GM18517 (cell line): ENCODE measurements at regions not wholly inside any gene's neighbourhood (a gene's known extent, or its start where the extent isn't known, plus 50 kb on each side); places are given as distances from the start of the nearest gene placed in this dataset.

ENCODE experiments used
- ATAC-seq: cut with Tn5 transposase; IDR thresholded peaks from one replicate; pipeline ENCODE4 v1.9.1; 2021; ENCODE audit warnings: mild to moderate bottlenecking, moderate library complexity; ENCODE audit not compliant: unreplicated experiment

DNA sequence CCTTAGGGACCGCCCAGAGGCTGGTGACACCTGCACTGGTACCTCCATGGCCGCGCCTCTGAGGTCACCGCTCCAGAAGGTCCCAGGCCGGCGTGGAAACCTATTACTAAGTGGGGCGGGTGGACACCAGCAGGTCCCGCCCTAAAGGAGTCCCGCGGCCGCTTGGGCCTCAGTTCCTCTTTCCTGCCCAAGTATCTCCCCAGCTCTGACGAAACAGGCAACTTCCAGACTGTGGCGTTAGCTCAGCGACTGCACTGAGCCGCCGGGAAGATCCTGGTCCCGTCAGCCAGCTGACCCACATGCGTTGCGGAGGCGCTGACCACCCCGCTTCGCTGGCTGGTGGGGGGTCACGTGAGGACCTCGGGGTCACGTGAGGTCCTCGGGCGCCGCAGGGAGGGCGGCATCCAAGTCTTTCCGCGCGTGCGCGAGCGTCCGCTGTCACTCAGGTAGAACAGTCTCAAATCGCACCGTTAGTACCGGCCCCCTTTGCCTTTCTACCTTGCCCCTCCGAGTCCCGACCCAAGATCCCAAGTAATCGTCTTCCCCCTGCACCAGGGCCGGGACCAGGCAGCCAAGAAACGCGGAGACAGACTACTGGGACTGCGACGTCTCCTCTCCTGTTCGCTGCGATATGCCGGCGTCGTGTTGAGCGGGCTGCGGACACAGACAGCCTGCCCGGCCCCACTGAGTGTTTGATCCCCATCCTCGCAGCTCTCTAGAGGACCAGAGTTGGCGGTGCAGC, 53.7 kb upstream of the KDM4C start:
- ATAC-seq, result peak; percentile 79

DNA sequence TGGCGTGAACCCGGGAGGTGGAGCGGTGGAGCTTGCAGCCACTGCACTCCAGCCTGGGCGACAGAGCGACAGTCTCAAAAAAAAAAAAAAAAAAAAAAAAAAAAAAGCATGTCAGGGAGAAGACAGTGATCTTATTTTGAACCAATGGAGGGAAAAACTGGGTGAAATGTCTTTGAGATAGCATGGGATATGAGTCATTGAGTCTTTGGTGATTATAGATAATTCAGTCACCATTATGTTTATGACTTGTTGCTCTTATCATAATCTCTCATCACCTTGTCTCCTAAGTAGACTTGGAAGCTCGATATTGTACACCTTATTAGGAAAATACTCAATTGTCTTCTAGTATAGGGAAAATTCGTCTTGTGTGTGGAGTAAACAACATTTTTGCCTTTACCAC, 55.1 kb upstream of the KDM4C start:
- no peak for ATAC-seq

DNA sequence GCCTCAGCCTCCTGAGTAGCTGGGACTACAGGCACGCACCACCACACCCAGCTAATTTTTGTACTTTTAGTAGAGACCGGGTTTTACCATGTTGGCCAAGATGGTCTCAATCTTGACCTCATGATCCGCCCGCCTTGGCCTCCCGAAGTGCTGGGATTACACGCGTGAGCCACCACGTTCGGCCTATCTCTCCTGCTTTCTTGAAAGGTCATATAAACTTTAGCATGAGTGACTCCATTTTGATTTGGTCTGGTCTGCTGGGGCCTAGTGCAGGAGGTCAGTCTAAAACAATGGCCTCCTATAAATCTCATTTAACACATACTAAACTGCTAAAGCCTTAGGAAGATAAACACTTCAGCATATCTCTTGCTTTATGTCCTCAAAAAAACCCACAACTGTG, 50.6 kb upstream of the GLDC start:
- ATAC-seq, result no peak

DNA sequence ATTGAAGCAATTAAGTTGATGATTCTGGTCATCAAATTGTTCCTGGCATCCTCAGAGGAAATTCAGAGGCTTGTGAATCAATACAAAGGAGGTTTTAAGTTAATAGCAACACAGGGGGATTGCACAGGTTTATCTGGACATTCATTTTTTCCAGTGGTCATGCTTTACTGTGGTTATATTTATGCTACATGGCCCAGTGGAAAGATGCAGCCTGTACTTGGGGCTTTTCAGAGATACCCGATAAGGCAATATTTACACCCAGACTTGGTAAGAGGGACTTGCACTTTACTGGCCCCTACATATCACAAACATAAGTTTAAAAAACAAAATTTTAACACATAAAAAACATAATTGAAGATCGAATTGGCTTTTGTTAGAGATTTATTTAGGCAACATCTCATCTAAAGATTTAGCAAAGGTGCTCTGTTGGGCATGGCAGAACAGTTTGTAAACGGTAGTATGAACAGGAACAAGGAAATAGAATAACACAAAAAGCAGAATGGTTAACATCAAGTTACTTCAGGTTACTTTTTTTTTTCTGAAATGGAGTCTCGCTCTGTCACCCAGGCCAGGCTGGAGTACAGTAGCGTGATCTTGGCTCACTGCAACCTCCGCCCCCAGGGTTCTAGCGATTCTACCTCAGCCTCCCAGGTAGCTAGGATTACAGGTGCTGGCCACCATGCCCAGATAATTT, 49.7 kb upstream of the GLDC start:
- no peak for ATAC-seq
